ENCODE measurements at regions not wholly inside any gene's neighbourhood (a gene's known extent, or its start where the extent isn't known, plus 50 kb on each side); places are given as distances from the start of the nearest gene placed in this dataset.

DNA sequence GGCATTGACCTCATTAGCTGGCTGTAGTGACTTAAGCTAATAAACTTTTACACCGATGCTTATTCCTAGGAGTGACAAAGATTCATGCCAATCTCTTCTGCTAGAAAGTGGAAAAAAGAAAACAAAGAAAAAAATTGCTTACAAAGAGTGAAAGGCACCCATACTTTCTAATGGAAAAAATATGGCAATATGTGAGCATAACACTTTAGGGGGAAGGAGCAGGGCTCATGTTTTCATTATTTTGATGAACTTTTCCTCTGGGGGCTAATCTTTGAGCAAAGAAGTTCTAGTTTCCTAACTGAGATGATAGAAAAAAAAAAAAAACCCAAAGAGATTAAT is 94.8 kb upstream of the THRB start:
- H3K9me3 ChIP-seq = no peaks in the 10 kb centered on the region
- no peak for DNase-seq
- H3K4me3 ChIP-seq = no peak overlapping the region
- H3K36me3 ChIP-seq = no peaks in the 10 kb centered on the region
- H3K27ac ChIP-seq = peak overlapping the region; percentile 28 to 36
- no peak for TF ChIP-seq POLR2A (IDR thresholded peaks at IDR 0.05)
- TF ChIP-seq, protein P1, sequence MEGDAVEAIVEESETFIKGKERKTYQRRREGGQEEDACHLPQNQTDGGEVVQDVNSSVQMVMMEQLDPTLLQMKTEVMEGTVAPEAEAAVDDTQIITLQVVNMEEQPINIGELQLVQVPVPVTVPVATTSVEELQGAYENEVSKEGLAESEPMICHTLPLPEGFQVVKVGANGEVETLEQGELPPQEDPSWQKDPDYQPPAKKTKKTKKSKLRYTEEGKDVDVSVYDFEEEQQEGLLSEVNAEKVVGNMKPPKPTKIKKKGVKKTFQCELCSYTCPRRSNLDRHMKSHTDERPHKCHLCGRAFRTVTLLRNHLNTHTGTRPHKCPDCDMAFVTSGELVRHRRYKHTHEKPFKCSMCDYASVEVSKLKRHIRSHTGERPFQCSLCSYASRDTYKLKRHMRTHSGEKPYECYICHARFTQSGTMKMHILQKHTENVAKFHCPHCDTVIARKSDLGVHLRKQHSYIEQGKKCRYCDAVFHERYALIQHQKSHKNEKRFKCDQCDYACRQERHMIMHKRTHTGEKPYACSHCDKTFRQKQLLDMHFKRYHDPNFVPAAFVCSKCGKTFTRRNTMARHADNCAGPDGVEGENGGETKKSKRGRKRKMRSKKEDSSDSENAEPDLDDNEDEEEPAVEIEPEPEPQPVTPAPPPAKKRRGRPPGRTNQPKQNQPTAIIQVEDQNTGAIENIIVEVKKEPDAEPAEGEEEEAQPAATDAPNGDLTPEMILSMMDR (IDR thresholded peaks at IDR 0.05) = no peak
- H3K27me3 ChIP-seq = no peaks in the 10 kb centered on the region
- peaks cover 0 to 5% of the 10 kb centered on the region in 2 donors for H3K4me1 ChIP-seq
- intact Hi-C loops (cut with DNase I; ENCODE audit: low total_unique reads) = no loop called here

DNA sequence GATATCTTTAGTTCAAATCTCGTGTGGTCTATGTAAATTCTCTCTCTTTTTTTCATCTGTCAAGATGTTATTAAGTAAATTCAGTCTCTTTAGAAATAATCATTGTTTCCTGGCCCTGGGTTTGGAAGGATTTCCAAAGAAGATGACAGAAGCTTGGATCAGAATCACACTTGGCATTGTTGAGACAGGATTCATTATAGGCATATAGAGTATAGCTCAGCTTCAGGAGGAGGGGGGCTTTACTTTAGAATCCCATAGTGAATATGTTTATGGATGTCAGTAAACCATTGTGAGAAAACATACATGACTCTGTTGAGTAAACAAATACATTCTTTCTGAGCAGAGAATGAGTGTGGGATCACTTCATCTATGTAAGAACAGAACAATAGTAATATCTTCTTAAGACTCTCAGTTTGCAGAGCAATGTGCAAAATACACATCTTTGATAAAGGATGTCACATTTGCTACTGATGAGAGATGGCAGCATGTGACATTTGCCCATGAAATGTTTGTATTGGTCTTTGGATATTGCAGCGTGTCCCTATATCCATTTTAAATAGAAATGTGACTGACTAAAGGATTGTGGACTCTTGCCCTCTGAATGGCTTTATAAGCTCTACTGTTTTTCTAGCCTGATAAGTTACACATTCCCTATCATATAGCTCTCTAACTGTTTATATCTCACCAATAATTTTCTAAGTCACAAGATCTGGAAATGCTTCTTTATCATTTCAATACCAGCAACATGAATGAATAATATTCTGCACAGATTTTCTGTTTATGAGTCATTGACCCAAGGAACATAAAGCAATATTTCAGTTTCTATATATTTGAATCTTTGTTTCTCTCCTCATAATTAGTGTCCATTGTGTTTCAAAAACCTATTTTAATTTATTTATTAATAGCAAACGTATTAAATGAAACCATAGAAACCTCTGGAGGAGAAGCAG is 95.6 kb upstream of the THRB start:
- H3K27me3 ChIP-seq = no peaks in the 10 kb centered on the region
- H3K9me3 ChIP-seq = no peaks in the 10 kb centered on the region
- peaks cover 0 to 5% of the 10 kb centered on the region in 2 donors for H3K4me1 ChIP-seq
- DNase-seq = no peak
- H3K36me3 ChIP-seq = no peaks in the 10 kb centered on the region
- TF ChIP-seq POLR2A (IDR thresholded peaks at IDR 0.05) = no peak
- H3K4me3 ChIP-seq = no peak overlapping the region
- peak overlapping the region in 1 of 2 donors; percentile 18 for H3K27ac ChIP-seq
- intact Hi-C loops (cut with DNase I; ENCODE audit: low total_unique reads) = no loop called here

DNA sequence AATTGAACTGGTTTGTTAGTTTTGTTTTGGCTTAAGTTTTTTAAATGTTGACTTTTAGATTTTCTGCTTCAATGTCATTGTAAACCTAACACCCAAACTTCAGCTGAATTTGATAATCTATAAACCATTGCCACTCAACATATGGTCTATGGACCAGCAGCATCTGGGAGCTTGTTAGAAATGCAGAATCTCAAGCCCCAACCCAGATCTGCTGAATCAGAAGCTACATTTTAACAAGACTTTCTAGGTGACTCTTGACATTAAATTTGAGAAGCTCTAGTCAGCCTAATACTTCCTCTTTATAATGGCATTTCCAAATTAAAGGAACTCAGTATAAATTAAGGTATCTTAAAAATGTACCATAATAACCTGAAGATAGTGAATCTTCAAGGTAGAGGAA is 96.5 kb upstream of the THRB start:
- H3K27ac ChIP-seq = no peak overlapping the region
- H3K36me3 ChIP-seq = no peaks in the 10 kb centered on the region
- H3K27me3 ChIP-seq = no peaks in the 10 kb centered on the region
- intact Hi-C loops (cut with DNase I; ENCODE audit: low total_unique reads) = no loop called here
- H3K9me3 ChIP-seq = no peaks in the 10 kb centered on the region
- H3K4me3 ChIP-seq = no peak overlapping the region
- H3K4me1 ChIP-seq = peaks cover 0 to 5% of the 10 kb centered on the region in 2 donors
- DNase-seq = no peak
- TF ChIP-seq, protein P1 (IDR thresholded peaks at IDR 0.05) = no peak

DNA sequence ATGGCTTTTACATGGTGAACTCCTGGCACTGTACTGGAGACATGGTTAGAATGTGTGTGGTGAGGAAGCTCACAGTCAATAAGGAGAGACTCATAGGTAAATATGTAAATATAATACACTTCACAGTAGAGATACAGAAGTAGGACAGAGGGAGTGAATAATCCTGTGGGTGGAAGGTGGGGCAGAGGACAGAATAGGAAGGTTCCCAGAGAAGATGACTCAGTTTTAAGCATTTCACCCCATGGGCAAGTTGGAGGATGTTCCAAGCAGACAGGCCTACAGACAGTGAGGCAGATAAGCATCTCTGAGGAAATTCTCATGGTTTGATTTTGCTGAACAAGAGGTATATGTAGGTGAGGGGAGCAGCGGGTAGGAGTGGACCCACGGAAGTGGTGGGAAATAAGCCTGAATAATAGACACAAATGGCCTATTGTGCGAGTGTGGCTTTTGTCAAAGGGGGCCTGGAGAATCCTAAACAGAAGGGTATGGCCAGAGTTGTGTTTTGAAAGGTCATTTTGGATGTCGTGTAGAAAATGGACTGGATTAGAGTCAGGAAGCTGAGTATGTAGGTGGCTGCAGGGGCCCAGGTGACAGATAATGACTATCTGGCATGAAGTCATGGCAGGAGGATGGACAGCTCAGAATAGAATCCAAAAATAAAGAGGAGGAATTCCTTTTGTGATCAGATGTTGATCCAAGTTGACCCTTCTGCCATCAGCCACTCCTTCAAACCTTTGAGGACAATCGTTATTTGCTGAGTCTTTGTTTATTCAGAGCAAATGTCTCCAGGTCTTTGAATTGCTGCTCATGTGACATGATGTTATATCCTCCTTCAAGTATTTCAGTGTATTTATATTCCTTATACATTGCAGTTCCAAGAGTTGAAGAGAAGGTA is 97.3 kb upstream of the THRB start:
- H3K4me1 ChIP-seq = peaks cover 0 to 5% of the 10 kb centered on the region in 2 donors
- intact Hi-C loops (cut with DNase I; ENCODE audit: low total_unique reads) = no loop called here
- TF ChIP-seq, protein P1 (IDR thresholded peaks at IDR 0.05) = no peak
- TF ChIP-seq POLR2A (IDR thresholded peaks at IDR 0.05) = no peak
- H3K27ac ChIP-seq = no peak overlapping the region
- H3K4me3 ChIP-seq = no peak overlapping the region
- H3K36me3 ChIP-seq = no peaks in the 10 kb centered on the region
- no peak for DNase-seq
- no peaks in the 10 kb centered on the region for H3K9me3 ChIP-seq
- no peaks in the 10 kb centered on the region for H3K27me3 ChIP-seq

DNA sequence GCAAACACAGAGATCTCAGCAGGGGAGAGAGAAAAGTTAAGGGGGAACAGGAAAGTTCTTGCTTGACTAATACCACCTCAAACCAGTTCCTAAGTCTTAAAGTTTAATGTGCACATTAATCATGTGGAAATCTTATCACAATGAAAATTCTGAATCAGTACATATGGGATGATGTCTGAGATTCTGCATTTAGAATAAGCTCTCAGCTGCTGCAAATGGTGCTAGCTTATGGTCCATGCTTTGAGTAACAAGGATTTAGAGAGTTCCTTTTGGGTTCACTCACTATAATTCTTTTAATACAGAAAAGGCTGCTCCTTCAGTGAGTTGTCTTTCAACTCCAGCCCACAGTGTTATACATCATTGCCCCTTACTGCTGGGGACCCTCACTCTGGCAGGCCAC is 99.5 kb upstream of the THRB start:
- intact Hi-C loops (cut with DNase I; ENCODE audit: low total_unique reads) = no loop called here
- Histone ChIP-seq H3K4me3 (no peak overlapping the region), H3K9me3 (no peaks in the 10 kb centered on the region), H3K36me3 (no peaks in the 10 kb centered on the region), H3K27me3 (no peaks in the 10 kb centered on the region), H3K4me1 (peaks cover 0 to 5% of the 10 kb centered on the region in 2 donors), H3K27ac (no peak overlapping the region)
- no peak for DNase-seq
- TF ChIP-seq, protein P1 (IDR thresholded peaks at IDR 0.05) = no peak
- no peak for TF ChIP-seq POLR2A (IDR thresholded peaks at IDR 0.05)
